HepG2 (cell line): ENCODE measurements at regions not wholly inside any gene's neighbourhood (a gene's known extent, or its start where the extent isn't known, plus 50 kb on each side); places are given as distances from the start of the nearest gene placed in this dataset.

ENCODE experiments used
- ATAC-seq: fragments of 200-7000 bp; cut with Tn5 transposase; 3 replicates; pipeline ENCODE4 v1.9.1; 2020; ENCODE audit warnings: mild to moderate bottlenecking, moderate library complexity
- BruUV-seq: library from RNA; stranded (reverse); fragments of 400-500 nt; replicated peaks from 2 replicates; lab custom pipeline; 2021; lab: Mats Ljungman, UMichigan
- CTCF ChIA-PET: fragments of 300-600 bp; formaldehyde crosslinking; extraction: SDS; loops from one replicate; lab custom pipeline; 2021; ENCODE audit warnings: low total read pairs, inconsistent platforms, low intra/inter-chr PET ratio; lab: Yijun Ruan, JAX
- POLR2A ChIA-PET: fragments of 350-600 bp; sonication (Branson Sonifier 250); formaldehyde crosslinking; loops from one replicate; lab custom pipeline; 2020; ENCODE audit warnings: antibody characterized with exemption, inconsistent platforms; lab: Yijun Ruan, JAX
- DNase-seq: peaks from one replicate; pipeline ENCODE4 v3.0.0-alpha.2; 2015; ENCODE audit warnings: low spot score
- FAIRE-seq: peaks from 3 replicates; lab custom pipeline; 2011; peaks lifted over from hg19 to GRCh38; lab: Jason Lieb, UNC
- H2AFZ ChIP-seq: one replicate; pipeline ENCODE4 v1.6.1; 2011; ENCODE audit warnings: low read length, inconsistent platforms
- H3K27ac ChIP-seq: fragments of 300-600 bp; 3 replicates; pipeline ENCODE4 v1.8.0; 2011; ENCODE audit warnings: mixed run types, mild to moderate bottlenecking, mixed read lengths, low read length, inconsistent platforms; ENCODE audit not compliant: insufficient read depth; ENCODE audit errors: extremely low read length
- H3K27me3 ChIP-seq, 2 experiments: fragments of 200-600 bp in 1 of 2; 2 replicates in 1 of 2; 3 replicates in 1 of 2; pipeline versions ENCODE4 v1.6.0 to v1.8.0; 2011; ENCODE audit warnings: low read length in 2 of 2, mild to moderate bottlenecking in 2 of 2, moderate library complexity in 2 of 2, inconsistent platforms in 1 of 2; ENCODE audit not compliant: insufficient read depth in 2 of 2, control insufficient read depth in 1 of 2
- H3K36me3 ChIP-seq, 2 experiments: fragments of 200-600 bp in 1 of 2; replicated peaks in 1 of 2; 2 replicates in 1 of 2; 3 replicates in 1 of 2; pipeline versions ENCODE4 v1.5.1 to v1.8.0; 2011; ENCODE audit warnings: low read length in 2 of 2, inconsistent platforms in 1 of 2; ENCODE audit not compliant: insufficient read depth in 2 of 2, control insufficient read depth in 1 of 2
- H3K4me1 ChIP-seq: 2 replicates; pipeline ENCODE4 v1.5.1; 2012; ENCODE audit warnings: low read length, inconsistent platforms; ENCODE audit not compliant: insufficient read depth
- H3K4me2 ChIP-seq: 2 replicates; pipeline ENCODE4 v1.6.0; 2011; ENCODE audit warnings: low read depth, low read length, inconsistent platforms
- H3K4me3 ChIP-seq, 3 experiments: fragments of 200-600 bp in 1 of 3; sonication (generic), shearing (Covaris generic) in 1 of 3; replicated peaks in 1 of 3; 2 replicates each; pipeline ENCODE4 v1.5.1; 2011 to 2016; ENCODE audit warnings: low read length in 3 of 3, inconsistent platforms in 2 of 3, low read depth in 2 of 3, mild to moderate bottlenecking in 2 of 3, control low read depth in 1 of 3, mixed read lengths in 1 of 3; ENCODE audit not compliant: insufficient read depth in 1 of 3
- H3K79me2 ChIP-seq: one replicate; pipeline ENCODE4 v1.6.1; 2011; ENCODE audit warnings: low read length, inconsistent platforms; ENCODE audit not compliant: insufficient read depth
- H3K9ac ChIP-seq: 2 replicates; pipeline ENCODE4 v1.6.0; 2011; ENCODE audit warnings: mild to moderate bottlenecking, low read depth, low read length, inconsistent platforms; ENCODE audit not compliant: insufficient read depth
- H3K9me3 ChIP-seq: 2 replicates; pipeline ENCODE4 v1.5.1; 2012; ENCODE audit warnings: mild to moderate bottlenecking, low read length
- H4K20me1 ChIP-seq: 2 replicates; pipeline ENCODE4 v1.6.0; 2011; ENCODE audit warnings: inconsistent platforms, mild to moderate bottlenecking, low read length, moderate library complexity; ENCODE audit not compliant: insufficient read depth
- IKZF1 ChIP-seq: fragments of 450-650 bp; IDR thresholded peaks from 2 replicates; pipeline ENCODE4 v1.7.1; 2016
- KAT2B ChIP-seq: fragments of 150-350 bp; IDR thresholded peaks from 2 replicates; pipeline ENCODE4 v1.6.1; 2014; ENCODE audit warnings: low read depth, low read length, borderline replicate concordance
- KLF16 ChIP-seq, 2 experiments: sonication (generic) in 1 of 2; formaldehyde crosslinking in 1 of 2; IDR thresholded peaks; 2 replicates each; pipeline versions ENCODE4 v1.6.1 to v1.8.0; 2016 to 2023; ENCODE audit warnings: missing genetic modification reagents in 2 of 2, missing compliant biosample characterization in 1 of 2
- PHB2 ChIP-seq: fragments of 450-650 bp; IDR thresholded peaks from 2 replicates; pipeline ENCODE4 v1.6.1; 2018; ENCODE audit not compliant: partially characterized antibody
- WGBS: methylation state at CpG from one replicate; pipeline ENCODE4 v1.1.6; 2017; ENCODE audit warnings: low lambda C conversion rate; 5-methylcytosine and 5-hydroxymethylcytosine counted together
- in situ Hi-C: cut with HindIII; loops from 2 replicates; pipeline ENCODE4 v1.10.0; 2017; ENCODE audit warnings: low pct_unique_long_range_greater_than_20kb; ENCODE audit not compliant: extremely low pct_ligation_motif_present
- intact Hi-C: fragments of 100-400 bp; cut with micrococcal nuclease; formaldehyde crosslinking; loops from one replicate; pipeline ENCODE4 v1.10.0; 2022; ENCODE audit not compliant: unreplicated experiment
- TF ChIP-seq, protein P1 (sequence below): sonication (generic); formaldehyde crosslinking; IDR thresholded peaks from 2 replicates; pipeline ENCODE4 v1.4.0; 2020; ENCODE audit warnings: low read depth, missing genetic modification reagents
- TF ChIP-seq, protein P2 (sequence below): sonication (generic); formaldehyde crosslinking; IDR thresholded peaks from 2 replicates; pipeline ENCODE4 v1.4.0; 2020; ENCODE audit warnings: mild to moderate bottlenecking, missing genetic modification reagents
- TF ChIP-seq, protein P3 (sequence below), 2 experiments: sonication (generic) in 1 of 2; formaldehyde crosslinking in 1 of 2; IDR thresholded peaks; 2 replicates each; pipeline versions ENCODE4 v1.5.1 to v1.6.1; 2011 to 2020; ENCODE audit warnings: borderline replicate concordance in 1 of 2, low read depth in 1 of 2, low read length in 1 of 2, mild to moderate bottlenecking in 1 of 2, missing genetic modification reagents in 1 of 2, moderate library complexity in 1 of 2

DNA sequence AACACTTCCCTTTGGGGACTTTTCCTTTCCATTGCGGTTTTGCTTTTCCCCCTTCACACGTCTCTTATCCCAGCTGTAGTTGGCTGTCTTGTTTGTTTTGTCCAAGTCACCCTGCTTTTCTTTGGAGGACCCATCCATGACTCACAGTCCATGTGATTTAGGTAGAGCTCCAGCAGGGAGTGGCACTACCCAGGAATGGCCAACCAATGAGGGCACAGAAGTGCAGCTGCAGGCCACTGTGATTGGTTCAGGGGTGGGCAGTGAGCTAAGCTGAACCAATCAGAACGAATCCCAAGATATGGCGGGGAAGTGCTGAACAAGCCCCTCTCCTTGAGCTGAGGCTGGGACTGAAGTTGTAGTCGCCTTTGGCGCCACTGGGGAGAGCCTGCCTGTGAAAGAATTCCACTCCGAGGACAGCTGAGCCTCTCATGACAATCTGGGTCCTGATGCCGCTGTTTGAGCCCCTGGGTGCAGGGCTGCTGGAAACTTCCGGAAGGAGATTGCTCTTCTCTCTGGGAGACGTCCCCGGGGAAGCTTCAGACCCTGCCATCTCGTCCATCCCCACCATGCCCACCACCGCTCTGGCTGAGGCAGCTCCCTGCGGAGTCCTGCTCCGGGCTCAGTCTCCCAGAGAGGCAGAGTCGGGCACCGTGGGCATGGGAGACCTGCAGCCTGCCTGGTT lies 62.9 kb upstream of the URI1 start (continued):
- TF ChIP-seq, protein P1, sequence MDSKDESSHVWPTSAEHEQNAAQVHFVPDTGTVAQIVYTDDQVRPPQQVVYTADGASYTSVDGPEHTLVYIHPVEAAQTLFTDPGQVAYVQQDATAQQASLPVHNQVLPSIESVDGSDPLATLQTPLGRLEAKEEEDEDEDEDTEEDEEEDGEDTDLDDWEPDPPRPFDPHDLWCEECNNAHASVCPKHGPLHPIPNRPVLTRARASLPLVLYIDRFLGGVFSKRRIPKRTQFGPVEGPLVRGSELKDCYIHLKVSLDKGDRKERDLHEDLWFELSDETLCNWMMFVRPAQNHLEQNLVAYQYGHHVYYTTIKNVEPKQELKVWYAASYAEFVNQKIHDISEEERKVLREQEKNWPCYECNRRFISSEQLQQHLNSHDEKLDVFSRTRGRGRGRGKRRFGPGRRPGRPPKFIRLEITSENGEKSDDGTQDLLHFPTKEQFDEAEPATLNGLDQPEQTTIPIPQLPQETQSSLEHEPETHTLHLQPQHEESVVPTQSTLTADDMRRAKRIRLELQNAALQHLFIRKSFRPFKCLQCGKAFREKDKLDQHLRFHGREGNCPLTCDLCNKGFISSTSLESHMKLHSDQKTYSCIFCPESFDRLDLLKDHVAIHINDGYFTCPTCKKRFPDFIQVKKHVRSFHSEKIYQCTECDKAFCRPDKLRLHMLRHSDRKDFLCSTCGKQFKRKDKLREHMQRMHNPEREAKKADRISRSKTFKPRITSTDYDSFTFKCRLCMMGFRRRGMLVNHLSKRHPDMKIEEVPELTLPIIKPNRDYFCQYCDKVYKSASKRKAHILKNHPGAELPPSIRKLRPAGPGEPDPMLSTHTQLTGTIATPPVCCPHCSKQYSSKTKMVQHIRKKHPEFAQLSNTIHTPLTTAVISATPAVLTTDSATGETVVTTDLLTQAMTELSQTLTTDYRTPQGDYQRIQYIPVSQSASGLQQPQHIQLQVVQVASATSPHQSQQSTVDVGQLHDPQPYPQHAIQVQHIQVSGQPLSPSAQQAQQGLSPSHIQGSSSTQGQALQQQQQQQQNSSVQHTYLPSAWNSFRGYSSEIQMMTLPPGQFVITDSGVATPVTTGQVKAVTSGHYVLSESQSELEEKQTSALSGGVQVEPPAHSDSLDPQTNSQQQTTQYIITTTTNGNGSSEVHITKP (CRISPR knock-in tag): no peak
- TF ChIP-seq, protein P2, sequence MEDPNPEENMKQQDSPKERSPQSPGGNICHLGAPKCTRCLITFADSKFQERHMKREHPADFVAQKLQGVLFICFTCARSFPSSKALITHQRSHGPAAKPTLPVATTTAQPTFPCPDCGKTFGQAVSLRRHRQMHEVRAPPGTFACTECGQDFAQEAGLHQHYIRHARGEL (CRISPR knock-in tag): no peak
- no peak for TF ChIP-seq PHB2
- no peak for TF ChIP-seq KAT2B

DNA sequence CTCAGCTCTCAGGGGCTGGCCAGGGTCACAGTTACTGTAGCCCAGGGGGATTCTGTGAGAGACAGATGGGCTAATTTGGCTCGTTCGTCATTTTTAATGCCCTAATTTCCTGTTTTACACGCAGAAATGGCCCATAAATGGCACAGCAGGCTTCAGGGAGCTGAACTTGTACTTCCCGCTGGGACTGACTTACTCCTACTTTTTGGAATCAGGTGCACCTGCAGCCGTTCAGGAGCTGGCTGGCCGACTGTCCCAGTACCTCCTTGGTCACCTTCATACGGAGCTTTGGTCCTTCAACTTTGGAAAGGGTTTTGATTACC lies 62.4 kb upstream of the URI1 start:
- POLR2A ChIA-PET: no interaction called here

More for the DNA sequence above, 62.4 kb upstream of the URI1 start:
- CTCF ChIA-PET: no interaction called here
- TF ChIP-seq, protein P3, sequence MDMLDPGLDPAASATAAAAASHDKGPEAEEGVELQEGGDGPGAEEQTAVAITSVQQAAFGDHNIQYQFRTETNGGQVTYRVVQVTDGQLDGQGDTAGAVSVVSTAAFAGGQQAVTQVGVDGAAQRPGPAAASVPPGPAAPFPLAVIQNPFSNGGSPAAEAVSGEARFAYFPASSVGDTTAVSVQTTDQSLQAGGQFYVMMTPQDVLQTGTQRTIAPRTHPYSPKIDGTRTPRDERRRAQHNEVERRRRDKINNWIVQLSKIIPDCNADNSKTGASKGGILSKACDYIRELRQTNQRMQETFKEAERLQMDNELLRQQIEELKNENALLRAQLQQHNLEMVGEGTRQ (IDR thresholded peaks at IDR 0.05; ENCODE audit: low read depth, low read length): no peak
- TF ChIP-seq, protein P3 (CRISPR knock-in tag; IDR thresholded peaks at IDR 0.05; ENCODE audit: borderline replicate concordance): no peak
- TF ChIP-seq IKZF1: no peak
- TF ChIP-seq KLF16 (CRISPR knock-in tag; IDR thresholded peaks at IDR 0.05): no peak
- TF ChIP-seq, all 625 proteins: peak for 0
- in situ Hi-C loops: no loop called here
- DNase-seq (no peak), ATAC-seq (no peak), FAIRE-seq (no peak)
- peak overlapping the region; percentile 20; the same call in 1 of the 2 replicates for H3K4me2 ChIP-seq
- no peaks in the 10 kb centered on the region for H3K36me3 ChIP-seq
- intact Hi-C loops: no loop called here
- no peaks in the 10 kb centered on the region for H4K20me1 ChIP-seq
- H3K9me3 ChIP-seq: no peaks in the 10 kb centered on the region
- H3K27ac ChIP-seq: no peak overlapping the region
- H3K4me1 ChIP-seq: peaks cover 9% of the 10 kb centered on the region; the same call in 1 of the 2 replicates
- BruUV-seq: no TSS peak
- H3K9ac ChIP-seq: no peak overlapping the region
- H2AFZ ChIP-seq: no peak overlapping the region
- peak overlapping the region in 1 of 3 experiments; percentile 21; a peak in 1 of 6 replicates for H3K4me3 ChIP-seq
- peaks cover 0 to 40% of the 10 kb centered on the region in 2 experiments; a peak in 2 of 5 replicates for H3K27me3 ChIP-seq
- 12% methylated on average over 5 of the region's 7 CpGs for WGBS
- no peaks in the 10 kb centered on the region for H3K79me2 ChIP-seq
